H9 (cell line): ENCODE measurements at regions not wholly inside any gene's neighbourhood (a gene's known extent, or its start where the extent isn't known, plus 50 kb on each side); places are given as distances from the start of the nearest gene placed in this dataset.

ENCODE experiments used
- DNase-seq: peaks from one replicate; pipeline ENCODE4 v3.0.0-alpha.2; 2017
- H2AFZ ChIP-seq: one replicate; pipeline ENCODE4 v1.6.1; 2013; ENCODE audit warnings: mild to moderate bottlenecking, low read length, control low read depth, moderate library complexity
- H2AK5ac ChIP-seq: 2 replicates; pipeline ENCODE4 v1.6.1; 2013; ENCODE audit warnings: low read length, control low read depth, mixed read lengths; ENCODE audit not compliant: insufficient read length
- H2BK120ac ChIP-seq: one replicate; pipeline ENCODE4 v1.6.1; 2013; ENCODE audit warnings: low read depth, mild to moderate bottlenecking, low read length, control low read depth, inconsistent platforms; ENCODE audit not compliant: poor library complexity, severe bottlenecking
- H2BK12ac ChIP-seq: 2 replicates; pipeline ENCODE4 v1.6.1; 2013; ENCODE audit warnings: low read length, control low read depth, mixed read lengths, low read depth; ENCODE audit not compliant: insufficient read length
- H2BK15ac ChIP-seq: 2 replicates; pipeline ENCODE4 v1.6.1; 2013; ENCODE audit warnings: low read depth, low read length, control low read depth
- H2BK20ac ChIP-seq: one replicate; pipeline ENCODE4 v1.6.1; 2013; ENCODE audit warnings: low read depth, mild to moderate bottlenecking, low read length, control low read depth, inconsistent platforms; ENCODE audit not compliant: poor library complexity, severe bottlenecking
- H2BK5ac ChIP-seq: 2 replicates; pipeline ENCODE4 v1.6.1; 2013; ENCODE audit warnings: low read length, control low read depth, mixed read lengths; ENCODE audit not compliant: insufficient read length
- H3K14ac ChIP-seq: 2 replicates; pipeline ENCODE4 v1.6.1; 2013; ENCODE audit warnings: low read length, control low read depth; ENCODE audit not compliant: insufficient read depth
- H3K18ac ChIP-seq: 2 replicates; pipeline ENCODE4 v1.6.1; 2013; ENCODE audit warnings: low read depth, mild to moderate bottlenecking, mixed read lengths, low read length, control low read depth; ENCODE audit not compliant: insufficient read length
- H3K23ac ChIP-seq: 2 replicates; pipeline ENCODE4 v1.6.1; 2013; ENCODE audit warnings: low read length, control low read depth, mixed read lengths, low read depth; ENCODE audit not compliant: insufficient read length
- H3K23me2 ChIP-seq: 2 replicates; pipeline ENCODE4 v1.6.1; 2013; ENCODE audit warnings: low read depth, mild to moderate bottlenecking, mixed read lengths, low read length, control low read depth; ENCODE audit not compliant: insufficient read length, poor library complexity, severe bottlenecking
- H3K27ac ChIP-seq: 2 replicates; pipeline ENCODE4 v1.5.1; 2013; ENCODE audit warnings: low read length, control low read depth, mixed read lengths, low read depth; ENCODE audit not compliant: insufficient read length
- H3K27me3 ChIP-seq: 2 replicates; pipeline ENCODE4 v1.6.1; 2013; ENCODE audit warnings: low read length, control low read depth, inconsistent platforms; ENCODE audit not compliant: insufficient read depth
- H3K4ac ChIP-seq: 2 replicates; pipeline ENCODE4 v1.6.1; 2013; ENCODE audit warnings: low read depth, mild to moderate bottlenecking, control low read depth, inconsistent platforms, low read length, moderate library complexity
- H3K4me1 ChIP-seq: 2 replicates; pipeline ENCODE4 v1.6.1; 2013; ENCODE audit warnings: low read length, control low read depth, inconsistent platforms; ENCODE audit not compliant: insufficient read depth
- H3K4me2 ChIP-seq: 2 replicates; pipeline ENCODE4 v1.6.1; 2013; ENCODE audit warnings: low read length, control low read depth, mixed read lengths; ENCODE audit not compliant: insufficient read length, insufficient read depth
- H3K56ac ChIP-seq: 2 replicates; pipeline ENCODE4 v1.6.1; 2013; ENCODE audit warnings: low read depth, mild to moderate bottlenecking, mixed read lengths, low read length, control low read depth; ENCODE audit not compliant: insufficient read length
- H3K79me1 ChIP-seq: 2 replicates; pipeline ENCODE4 v1.6.1; 2013; ENCODE audit warnings: low read depth, mild to moderate bottlenecking, moderate library complexity, low read length, control low read depth, inconsistent platforms; ENCODE audit not compliant: insufficient read depth, poor library complexity, severe bottlenecking
- H3K79me2 ChIP-seq: 2 replicates; pipeline ENCODE4 v1.6.1; 2013; ENCODE audit warnings: low read length, control low read depth, inconsistent platforms; ENCODE audit not compliant: insufficient read depth
- H3K9ac ChIP-seq: 2 replicates; pipeline ENCODE4 v1.6.1; 2013; ENCODE audit warnings: low read length, control low read depth, mixed read lengths; ENCODE audit not compliant: insufficient read length; ENCODE audit errors: extremely low read depth
- H3K9me3 ChIP-seq: one replicate; pipeline ENCODE4 v1.6.1; 2013; ENCODE audit warnings: low read depth, low read length, inconsistent platforms; ENCODE audit not compliant: control insufficient read depth
- H3T11ph ChIP-seq: one replicate; pipeline ENCODE4 v1.6.1; 2013; ENCODE audit warnings: mild to moderate bottlenecking, low read length, control low read depth, inconsistent platforms
- H4K20me1 ChIP-seq: one replicate; pipeline ENCODE4 v1.6.1; 2013; ENCODE audit not compliant: control insufficient read depth, insufficient read length, insufficient read depth
- H4K5ac ChIP-seq: 2 replicates; pipeline ENCODE4 v1.6.1; 2013; ENCODE audit warnings: low read depth, mild to moderate bottlenecking, mixed read lengths, low read length, control low read depth; ENCODE audit not compliant: insufficient read length
- H4K8ac ChIP-seq: replicated peaks from 2 replicates; pipeline ENCODE4 v1.6.1; 2013; ENCODE audit warnings: low read length, control low read depth, mixed read lengths, low read depth; ENCODE audit not compliant: insufficient read length
- H4K91ac ChIP-seq: 2 replicates; pipeline ENCODE4 v1.6.1; 2013; ENCODE audit warnings: low read depth, mild to moderate bottlenecking, moderate library complexity, mixed read lengths, low read length, control low read depth; ENCODE audit not compliant: insufficient read length
- H3K27ac Mint-ChIP-seq, 3 experiments: 2 replicates in 2 of 3; 3 replicates in 1 of 3; pipeline ENCODE4 v1.8.0; 2020 to 2021; ENCODE audit warnings: mixed read lengths in 3 of 3, mild to moderate bottlenecking in 1 of 3, moderate library complexity in 1 of 3
- H3K27me3 Mint-ChIP-seq: 2 replicates; pipeline ENCODE4 v1.8.0; 2021; ENCODE audit warnings: low read depth, mild to moderate bottlenecking, moderate library complexity, mixed read lengths
- H3K36me3 Mint-ChIP-seq, 3 experiments: 2 replicates in 2 of 3; 3 replicates in 1 of 3; pipeline ENCODE4 v1.8.0; 2020 to 2021; ENCODE audit warnings: low read depth in 3 of 3, mixed read lengths in 3 of 3; ENCODE audit not compliant: insufficient read depth in 1 of 3
- H3K4me1 Mint-ChIP-seq, 2 experiments: 2 replicates each; pipeline ENCODE4 v1.8.0; 2020; ENCODE audit warnings: mixed read lengths in 2 of 2
- H3K4me3 Mint-ChIP-seq, 2 experiments: 2 replicates in 1 of 2; 3 replicates in 1 of 2; pipeline ENCODE4 v1.8.0; 2020 to 2021; ENCODE audit warnings: mild to moderate bottlenecking in 2 of 2, mixed read lengths in 2 of 2, moderate library complexity in 1 of 2
- H3K9me3 Mint-ChIP-seq, 2 experiments: 2 replicates in 1 of 2; 3 replicates in 1 of 2; pipeline ENCODE4 v1.8.0; 2020; ENCODE audit warnings: mild to moderate bottlenecking in 2 of 2, mixed read lengths in 2 of 2, moderate library complexity in 1 of 2
- CTCF ChIP-seq: fragments of 200-600 bp; sonication (generic); conservative IDR thresholded peaks from 3 replicates; pipeline ENCODE4 v1.8.0; 2021; ENCODE audit warnings: antibody characterized with exemption, mild to moderate bottlenecking
- WGBS: extraction: QIAGEN DNeasy Blood & Tissue Kit; methylation state at CpG from one replicate; pipeline ENCODE4 v1.1.7; 2013; ENCODE audit warnings: missing lambda C conversion rate, low lambda C conversion rate, mixed read lengths; ENCODE audit not compliant: insufficient read length; ENCODE audit errors: extremely low coverage; 5-methylcytosine and 5-hydroxymethylcytosine counted together

- H2AFZ ChIP-seq, result no peak overlapping the region
- H3K27me3 ChIP-seq, result no peaks in the 10 kb centered on the region
- H3K4ac ChIP-seq, result no peak overlapping the region
- no peak overlapping the region for H2BK5ac ChIP-seq
- H3K23me2 ChIP-seq, result no peaks in the 10 kb centered on the region
- Mint-ChIP-seq H3K9me3 (no peaks in the 10 kb centered on the region), H3K27ac (no peak overlapping the region), H3K4me3 (no peak overlapping the region), H3K4me1 (no peaks in the 10 kb centered on the region), H3K36me3 (no peaks in the 10 kb centered on the region), H3K27me3 (no peaks in the 10 kb centered on the region)
- H2BK120ac ChIP-seq, result no peak overlapping the region
- no peak for TF ChIP-seq CTCF
- H2BK20ac ChIP-seq, result no peak overlapping the region
- H4K5ac ChIP-seq, result no peak overlapping the region
- no CpG with 5 or more reads among the region's 1 CpG for WGBS
- no peak for DNase-seq
- no peak overlapping the region for H2AK5ac ChIP-seq
- H3K79me1 ChIP-seq, result no peaks in the 10 kb centered on the region
- no peak overlapping the region for H3K56ac ChIP-seq
- H3K27ac ChIP-seq, result no peak overlapping the region
- no peak overlapping the region for H2BK15ac ChIP-seq
- no peaks in the 10 kb centered on the region for H3K79me2 ChIP-seq
- no peak overlapping the region for H4K8ac ChIP-seq
- H3K9me3 ChIP-seq, result no peaks in the 10 kb centered on the region
- H4K20me1 ChIP-seq, result no peaks in the 10 kb centered on the region
- H3K23ac ChIP-seq, result no peak overlapping the region
- no peak overlapping the region for H4K91ac ChIP-seq
- no peak overlapping the region for H2BK12ac ChIP-seq
- H3K14ac ChIP-seq, result no peak overlapping the region
- no peaks in the 10 kb centered on the region for H3K4me1 ChIP-seq
- H3T11ph ChIP-seq, result no peak overlapping the region
- no peak overlapping the region for H3K18ac ChIP-seq
- H3K4me2 ChIP-seq, result no peak overlapping the region
- H3K9ac ChIP-seq, result no peak overlapping the region
Observed at GRCh38 chr2:59746291-59746690, 807.2 kb downstream of the BCL11A start.
